PFSK-1 (cell line): ENCODE measurements at regions not wholly inside any gene's neighbourhood (a gene's known extent, or its start where the extent isn't known, plus 50 kb on each side); places are given as distances from the start of the nearest gene placed in this dataset.

Source experiments
- FOXP2 ChIP-seq: optimal IDR thresholded peaks from 2 replicates; pipeline ENCODE3; 2011; ENCODE audit warnings: borderline replicate concordance, control low read depth, inconsistent platforms; ENCODE audit not compliant: insufficient read depth; ENCODE audit errors: extremely low read length, extremely low read depth
- POLR2AphosphoS5 ChIP-seq: IDR thresholded peaks from 2 replicates; pipeline ENCODE4 v1.6.1; 2012; ENCODE audit warnings: low read depth, mild to moderate bottlenecking, control low read depth, low read length, moderate library complexity
- REST ChIP-seq, 2 experiments: IDR thresholded peaks; 2 replicates each; pipeline versions ENCODE4 v1.6.1 to v1.8.0; 2011 to 2012; ENCODE audit warnings: low read depth in 2 of 2, low read length in 2 of 2, control low read depth in 1 of 2, inconsistent platforms in 1 of 2, mild to moderate bottlenecking in 1 of 2, moderate library complexity in 1 of 2; ENCODE audit not compliant: insufficient read depth in 1 of 2
- SIN3A ChIP-seq: IDR thresholded peaks from 2 replicates; pipeline ENCODE4 v1.6.1; 2012; ENCODE audit warnings: mild to moderate bottlenecking, low read length, moderate library complexity, borderline replicate concordance; ENCODE audit not compliant: insufficient read depth
- TAF1 ChIP-seq: IDR thresholded peaks from 2 replicates; pipeline ENCODE4 v1.6.1; 2012; ENCODE audit warnings: low read length, control low read depth, borderline replicate concordance; ENCODE audit not compliant: insufficient read depth

GRCh38 chr1:69485616-69486015 lies 82.1 kb upstream of the LRRC7 start:
- no peak for TF ChIP-seq FOXP2
- TF ChIP-seq REST (IDR thresholded peaks at IDR 0.05; ENCODE audit: insufficient read depth in 1 of 2, low read depth in 2 of 2, low read length in 2 of 2): no peak
- no peak for TF ChIP-seq POLR2AphosphoS5
- TF ChIP-seq SIN3A: no peak
- TF ChIP-seq TAF1: no peak

GRCh38 chr1:69491416-69491815 lies 76.3 kb upstream of the LRRC7 start:
- TF ChIP-seq REST (IDR thresholded peaks at IDR 0.05; ENCODE audit: insufficient read depth in 1 of 2, low read depth in 2 of 2, low read length in 2 of 2) (no peak), SIN3A (no peak), FOXP2 (no peak), TAF1 (no peak), POLR2AphosphoS5 (no peak)

- TF ChIP-seq POLR2AphosphoS5 (no peak), REST (IDR thresholded peaks at IDR 0.05; ENCODE audit: insufficient read depth in 1 of 2, low read depth in 2 of 2, low read length in 2 of 2) (no peak), SIN3A (no peak), TAF1 (no peak), FOXP2 (no peak)
These were observed 75.4 kb upstream of the LRRC7 start for GRCh38 chr1:69492286-69492685.

GRCh38 chr1:69494221-69494620 lies 73.5 kb upstream of the LRRC7 start:
- TF ChIP-seq SIN3A: no peak
- no peak for TF ChIP-seq FOXP2
- TF ChIP-seq POLR2AphosphoS5: no peak
- no peak for TF ChIP-seq REST (IDR thresholded peaks at IDR 0.05; ENCODE audit: insufficient read depth in 1 of 2, low read depth in 2 of 2, low read length in 2 of 2)
- no peak for TF ChIP-seq TAF1
